ENCODE measurements at regions not wholly inside any gene's neighbourhood (a gene's known extent, or its start where the extent isn't known, plus 50 kb on each side); places are given as distances from the start of the nearest gene placed in this dataset.

GRCh38 chr5:42943931-42944631, 96.0 kb downstream of the ANXA2R start:
- no peak for TF ChIP-seq CTCF (IDR thresholded peaks at IDR 0.05)
- no peak for TF ChIP-seq POLR2A (IDR thresholded peaks at IDR 0.05)

Measured in uterus (tissue), 2 donors.